Stimulated activated CD8-positive, alpha-beta memory T cell treated with anti-CD3 and anti-CD28 coated beads, Interleukin-7, amount 100 ng/mL, for 24 hours (primary cell): ENCODE measurements at regions not wholly inside any gene's neighbourhood (a gene's known extent, or its start where the extent isn't known, plus 50 kb on each side); places are given as distances from the start of the nearest gene placed in this dataset.
"Not testable (repeated sequence)": the region's sequence is repeated elsewhere in the genome, so short reads cannot be mapped to it uniquely, and the experiment has no call there.

Experiments
- DNase-seq: peaks from one replicate; pipeline ENCODE4 v3.0.0-alpha.2; 2020; ENCODE audit warnings: low read depth

DNA sequence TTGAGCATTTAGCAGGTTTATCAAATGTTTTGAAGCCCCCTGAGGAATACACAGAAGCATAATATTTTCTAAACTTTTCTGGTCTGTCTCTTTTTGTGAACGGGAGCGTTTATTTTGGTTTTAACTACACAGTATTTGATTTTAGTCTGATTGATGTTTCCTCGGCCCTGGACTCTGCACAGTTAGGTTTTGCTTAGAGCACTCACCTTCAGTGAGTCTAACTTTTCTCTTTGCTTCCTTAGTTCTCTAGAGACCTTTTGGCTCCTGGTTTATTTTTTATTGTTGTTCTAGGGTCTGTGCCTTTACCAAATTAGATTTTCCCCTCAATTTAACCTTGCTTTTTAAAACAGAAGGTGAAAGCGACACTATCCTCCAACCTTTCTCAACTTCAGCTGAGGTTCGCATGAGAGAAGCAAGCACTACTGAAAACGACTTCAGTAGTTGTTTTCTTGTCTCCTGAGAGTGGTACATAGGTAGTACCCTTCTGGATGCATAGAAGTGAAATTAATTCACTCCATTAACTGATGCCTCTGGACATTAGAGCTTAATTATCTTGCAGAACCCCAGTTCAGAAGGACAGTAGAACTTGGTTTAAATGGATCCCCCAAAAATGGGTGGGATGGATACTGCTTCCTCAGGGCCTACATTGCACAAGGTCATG is 166.7 kb upstream of the ELL2 start:
- no peak for DNase-seq

DNA sequence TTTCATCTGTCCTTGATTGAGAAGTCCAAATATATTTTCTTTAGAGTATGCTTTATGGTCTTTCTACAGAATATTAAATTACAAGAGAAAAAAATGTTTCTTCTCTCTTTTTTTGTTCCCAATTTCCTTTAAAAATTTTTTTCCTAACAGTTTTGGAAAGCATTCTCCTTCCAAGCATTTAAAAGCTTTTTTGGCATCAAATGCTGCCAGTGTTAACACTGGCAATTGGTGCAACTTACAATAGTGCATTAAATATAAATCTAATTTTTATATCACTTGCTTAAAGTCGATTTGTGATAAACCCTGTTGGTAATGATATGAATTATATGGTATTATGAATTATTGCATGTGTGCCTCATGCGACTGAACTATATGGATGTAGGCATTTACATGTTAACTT is 165.9 kb upstream of the ELL2 start:
- DNase-seq: no peak

DNA sequence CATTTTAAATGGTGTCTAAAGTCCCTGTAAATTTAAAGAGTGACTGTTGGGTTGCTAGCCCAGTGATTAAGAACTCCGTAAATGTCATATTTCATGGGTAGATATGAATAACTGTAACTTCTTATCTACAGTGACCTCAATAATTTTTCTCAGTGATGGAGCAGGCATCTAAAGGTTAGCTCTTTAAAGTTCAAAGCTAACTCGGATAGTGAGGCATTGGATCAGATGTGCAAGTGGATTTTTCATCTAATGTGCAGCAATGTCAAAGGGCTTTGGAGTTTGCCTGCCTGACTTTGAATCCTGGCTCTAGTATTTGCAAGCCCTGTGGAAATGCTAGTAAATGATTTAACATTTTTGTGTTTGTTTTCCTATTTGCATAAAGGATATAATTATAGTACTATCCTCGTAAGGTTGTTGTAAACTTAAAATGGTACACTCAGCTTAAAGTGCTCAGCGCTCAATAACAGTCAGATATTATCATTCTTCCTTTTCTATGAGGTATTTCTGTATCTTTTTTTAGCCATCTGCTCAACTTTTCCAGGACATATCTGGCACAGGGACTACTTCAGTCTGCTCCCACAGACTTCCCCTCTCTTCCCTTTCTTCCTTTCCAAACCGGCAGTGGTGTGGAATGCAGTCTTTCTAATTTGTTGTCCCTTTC is 163.7 kb upstream of the ELL2 start:
- no peak for DNase-seq

DNA sequence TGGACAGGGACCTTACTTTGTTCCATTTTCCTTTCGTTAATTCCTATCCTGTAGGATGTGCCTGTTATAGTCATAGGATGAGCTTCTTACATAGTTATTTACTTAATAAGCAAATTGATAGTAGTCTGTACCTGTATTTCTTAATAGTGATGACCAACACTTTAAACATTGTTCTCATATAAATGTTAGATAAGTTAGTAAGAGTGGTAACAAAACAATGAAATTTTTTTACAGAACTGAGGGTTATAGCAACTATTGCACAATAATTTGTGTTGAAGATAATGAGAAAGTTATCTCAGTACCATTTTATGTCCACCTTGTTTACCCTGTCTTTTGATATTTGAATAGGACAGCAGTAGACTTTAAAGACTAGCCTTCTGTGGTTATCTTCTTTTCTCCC is 162.9 kb upstream of the ELL2 start:
- no peak for DNase-seq

DNA sequence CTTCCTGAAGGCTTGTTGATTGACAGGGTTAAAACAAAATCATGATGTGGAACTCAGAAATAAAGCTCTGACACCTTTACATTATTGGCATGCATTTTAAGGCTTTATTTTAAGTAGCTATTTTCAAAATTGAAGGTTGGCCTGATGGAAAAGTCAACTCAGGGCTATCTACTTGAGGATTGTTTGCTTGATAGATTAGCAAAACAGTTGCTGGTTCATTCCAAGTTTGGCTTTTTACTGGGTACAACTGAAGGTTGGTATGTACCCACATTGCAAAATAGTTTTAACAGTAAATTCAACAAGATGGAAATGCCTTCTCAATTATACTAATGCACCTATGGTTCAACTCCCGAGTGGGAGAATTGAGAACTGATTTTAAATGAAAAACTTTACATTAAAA is 161.8 kb upstream of the ELL2 start:
- DNase-seq: no peak

- no peak for DNase-seq
Measured at GRCh38 chr5:96121364-96121763, 159.7 kb upstream of the ELL2 start.

DNA sequence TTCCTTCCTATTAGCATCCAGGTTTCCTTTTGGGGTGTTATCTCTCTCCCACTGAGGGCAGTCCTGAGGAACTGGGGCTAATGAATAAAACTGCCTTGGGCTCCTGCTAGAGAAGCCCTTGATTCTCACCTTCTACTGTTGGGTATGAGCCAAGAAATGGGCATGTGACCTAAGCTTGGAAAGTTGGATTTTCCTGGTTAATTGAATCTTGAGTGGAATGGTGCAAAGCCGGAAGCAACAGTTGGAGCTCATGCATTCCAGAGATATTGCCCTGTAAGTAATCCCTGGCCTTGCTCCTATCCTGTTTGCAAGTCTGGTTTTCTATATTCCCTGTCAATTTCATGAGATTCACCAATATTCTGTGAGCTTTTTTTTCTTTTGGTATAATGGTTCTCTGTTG is 158.5 kb upstream of the ELL2 start:
- no peak for DNase-seq

DNA sequence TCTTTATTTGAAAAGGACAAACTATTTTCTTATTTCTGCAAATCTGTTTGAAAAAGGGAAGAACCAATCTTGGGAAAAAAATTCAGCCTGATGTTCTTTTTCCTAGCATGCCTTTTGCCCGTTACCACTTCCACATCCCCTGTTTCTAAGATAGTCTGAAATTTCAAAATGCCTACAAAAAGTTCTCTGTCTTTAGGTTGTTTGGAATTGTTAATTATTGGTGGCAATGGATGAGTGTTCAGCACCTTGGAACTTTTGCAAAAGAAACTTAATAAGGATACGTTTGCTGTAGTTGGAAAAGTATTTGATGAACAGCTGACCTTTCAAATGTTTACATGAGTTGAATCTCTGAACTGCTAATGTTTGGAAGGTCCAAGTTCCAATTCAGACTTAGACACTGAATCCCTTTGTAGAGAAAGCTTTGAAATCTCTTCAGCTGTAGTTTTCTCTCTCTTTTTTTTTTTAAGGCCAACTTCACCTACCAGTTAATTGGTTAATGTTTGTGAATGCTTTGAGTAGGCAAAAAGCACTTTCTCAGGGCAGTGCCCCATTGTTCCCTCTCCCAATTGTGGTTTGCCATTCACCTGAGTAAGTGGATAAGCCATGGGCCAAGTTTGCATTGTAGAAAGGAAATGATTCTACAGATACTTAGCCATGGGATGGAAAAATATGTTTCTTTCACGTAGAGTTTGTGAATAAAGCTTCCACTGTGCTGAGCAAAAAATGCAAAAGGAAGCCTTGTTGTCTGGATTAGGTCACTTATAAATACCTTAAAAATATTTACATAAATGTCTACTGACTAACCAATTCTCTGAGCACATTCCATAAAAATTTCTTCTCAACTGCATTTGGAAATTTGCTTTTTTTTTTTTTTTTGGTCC is 156.4 kb upstream of the ELL2 start:
- DNase-seq: no peak

- no peak for DNase-seq
Measured at GRCh38 chr5:96115147-96115807, 153.6 kb upstream of the ELL2 start.

GRCh38 chr5:96114736-96115135 is 153.1 kb upstream of the ELL2 start:
- no peak for DNase-seq

DNA sequence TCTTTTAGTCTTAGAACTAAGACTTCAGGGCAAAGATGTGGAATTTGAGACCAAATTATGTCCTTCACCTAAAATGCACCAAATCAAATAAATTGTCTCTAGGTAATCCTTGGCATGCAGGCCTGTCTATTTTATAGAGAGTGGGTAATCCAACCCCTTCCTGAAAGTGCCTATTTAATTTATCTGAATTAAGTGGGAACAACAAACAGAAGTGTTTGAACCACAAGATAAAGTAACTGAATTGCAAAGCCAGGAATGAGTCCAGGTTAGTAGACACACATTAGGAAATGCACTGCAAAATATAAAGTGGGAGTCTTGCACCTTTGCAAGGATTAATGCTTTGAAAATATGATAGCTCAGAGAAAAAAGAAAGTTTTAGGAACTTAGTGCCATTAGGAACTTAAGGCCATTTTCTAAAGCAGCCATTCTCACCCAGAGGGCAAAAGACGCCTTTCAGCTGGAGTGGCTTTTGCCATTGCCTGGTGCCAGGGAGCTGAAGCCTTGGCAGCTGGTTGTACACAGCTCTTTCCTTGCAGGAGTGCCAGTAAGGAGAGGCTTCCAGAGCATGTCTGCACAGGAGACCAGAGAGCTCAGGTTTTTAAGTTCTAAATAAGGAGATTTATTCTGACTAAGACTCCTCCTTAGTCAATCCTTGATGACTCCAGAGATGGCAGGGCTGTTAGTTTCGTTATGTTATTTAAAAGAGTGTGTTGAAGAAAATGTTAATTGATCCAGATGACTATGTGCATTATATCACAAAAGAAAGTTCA is 151.7 kb upstream of the ELL2 start:
- DNase-seq: no peak

- no peak for DNase-seq
Measured at GRCh38 chr5:96112703-96113102, 151.1 kb upstream of the ELL2 start.

GRCh38 chr5:96112123-96112670 is 150.5 kb upstream of the ELL2 start:
- no peak for DNase-seq

DNA sequence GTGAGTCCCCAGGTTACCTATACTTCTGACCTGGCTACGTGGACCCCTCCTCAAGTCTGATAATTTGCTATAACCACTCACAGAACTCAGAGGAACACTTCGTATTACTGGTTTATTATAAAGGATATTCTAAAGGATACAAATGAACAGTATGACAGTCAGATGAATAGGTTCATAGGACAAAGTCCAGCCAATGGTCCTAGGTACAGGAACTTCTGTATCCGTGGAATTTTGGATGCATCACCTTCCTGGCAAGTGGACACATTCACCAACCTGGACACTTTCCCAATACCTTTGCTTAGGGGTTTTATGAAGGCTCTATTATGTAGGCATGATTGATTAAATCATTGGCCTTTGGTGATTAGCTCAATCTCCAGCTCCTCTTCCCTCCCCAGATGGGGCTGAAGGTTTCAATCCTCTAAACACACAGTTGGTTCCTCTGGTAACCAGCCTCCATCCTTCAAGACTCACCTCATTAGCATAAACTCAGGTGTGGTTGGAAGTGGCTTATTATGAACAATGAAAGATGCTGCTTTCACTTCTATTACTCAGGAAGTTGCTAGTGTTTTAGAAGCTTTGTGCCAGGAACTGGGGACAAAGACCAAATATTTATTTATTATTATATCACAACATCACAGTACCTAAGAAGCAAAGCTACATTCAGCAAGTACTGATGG is 149.6 kb upstream of the ELL2 start:
- DNase-seq: no peak

- no peak for DNase-seq
Measured at GRCh38 chr5:96110300-96110699, 148.6 kb upstream of the ELL2 start.

GRCh38 chr5:96108629-96109028 is 147.0 kb upstream of the ELL2 start:
- DNase-seq: not testable (repeated sequence)

DNA sequence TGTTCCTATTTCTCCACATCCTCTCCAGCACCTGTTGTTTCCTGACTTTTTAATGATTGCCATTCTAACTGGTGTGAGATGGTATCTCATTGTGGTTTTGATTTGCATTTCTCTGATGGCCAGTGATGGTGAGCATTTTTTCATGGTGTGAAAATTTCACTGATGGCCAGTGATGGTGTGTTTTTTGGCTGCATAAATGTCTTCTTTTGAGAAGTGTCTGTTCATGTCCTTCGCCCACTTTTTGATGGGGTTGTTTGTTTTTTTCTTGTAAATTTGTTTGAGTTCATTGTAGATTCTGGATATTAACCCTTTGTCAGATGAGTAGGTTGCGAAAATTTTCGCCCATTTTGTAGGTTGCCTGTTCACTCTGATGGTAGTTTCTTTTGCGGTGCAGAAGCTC is 142.2 kb upstream of the ELL2 start:
- not testable (repeated sequence) for DNase-seq

GRCh38 chr5:96101358-96102089 is 139.9 kb upstream of the ELL2 start:
- DNase-seq: no peak

DNA sequence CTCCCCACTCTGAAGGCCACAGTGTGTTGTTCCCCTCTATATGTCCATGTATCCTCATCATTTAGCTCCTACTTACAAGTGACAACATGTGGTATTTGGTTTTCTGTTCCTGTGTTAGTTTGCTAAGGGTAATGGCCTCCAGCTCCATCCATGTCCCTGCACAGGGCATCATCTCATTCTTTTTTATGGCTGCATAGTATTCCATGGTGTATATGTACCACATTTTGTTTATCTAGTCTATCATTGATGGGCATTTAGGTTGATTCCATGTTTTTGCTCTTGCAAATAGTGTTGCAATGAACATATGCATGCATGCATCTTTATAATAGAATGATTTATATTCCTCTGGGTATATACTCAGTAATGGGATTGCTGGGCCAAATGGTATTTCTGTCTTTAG is 135.8 kb upstream of the ELL2 start:
- not testable (repeated sequence) for DNase-seq

DNA sequence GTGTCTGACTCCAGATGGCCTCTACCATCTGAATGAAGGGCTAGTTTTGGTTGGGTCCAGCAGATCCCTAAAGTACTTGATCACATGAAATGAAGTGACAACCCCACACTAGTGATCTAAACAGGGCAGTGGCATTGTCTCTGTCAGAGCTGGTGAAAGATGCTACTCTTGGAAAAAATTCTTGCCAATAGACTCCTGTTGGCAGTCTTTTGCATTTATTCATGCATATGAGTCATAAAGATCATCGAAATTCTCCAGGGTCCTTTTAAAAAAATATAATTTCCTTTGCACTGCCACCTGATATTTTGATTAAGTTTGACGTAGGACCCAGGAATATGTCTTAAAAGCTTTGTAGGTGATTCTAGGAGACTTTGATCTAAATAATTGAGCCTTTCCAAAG is 135.1 kb upstream of the ELL2 start:
- no peak for DNase-seq
